ENCODE measurements at regions not wholly inside any gene's neighbourhood (a gene's known extent, or its start where the extent isn't known, plus 50 kb on each side); places are given as distances from the start of the nearest gene placed in this dataset.
"Not testable (repeated sequence)": the region's sequence is repeated elsewhere in the genome, so short reads cannot be mapped to it uniquely, and the experiment has no call there.

DNA sequence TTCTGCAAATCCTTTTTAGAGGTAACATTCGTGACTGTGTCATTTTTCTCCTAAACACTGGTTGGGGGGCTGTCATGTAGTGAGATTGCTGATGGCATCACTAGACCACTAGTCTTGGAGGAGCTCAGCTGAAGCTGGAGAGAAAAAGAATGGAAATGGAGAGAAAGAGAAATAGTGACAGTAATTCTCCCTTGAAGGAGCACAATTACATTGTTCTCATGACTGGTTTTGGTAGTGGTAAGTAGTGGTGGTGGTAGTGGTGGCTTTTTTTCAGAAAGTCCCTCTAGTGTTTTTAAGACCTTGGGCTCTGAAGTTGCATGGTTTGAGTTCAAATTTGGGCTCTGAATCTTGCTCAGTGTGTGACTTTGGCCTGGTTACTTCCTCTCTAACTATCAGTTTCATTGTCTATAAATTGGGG, 99.8 kb downstream of the LARP7 start:
- Histone ChIP-seq H3K9me3 (no peaks in the 10 kb centered on the region), H3K4me3 (no peak overlapping the region), H3K27me3 (no peaks in the 10 kb centered on the region), H3K4me1 (no peaks in the 10 kb centered on the region), H3K36me3 (no peaks in the 10 kb centered on the region), H3K27ac (no peak overlapping the region)
- intact Hi-C loops (cut with DNase I; ENCODE audit: low total_unique reads): no loop called here
- DNase-seq: no peak
- WGBS, 5 donors: 44 to 61% (median 50%) methylated on average over 1 of the region's 1 CpG
- TF ChIP-seq, protein P1, sequence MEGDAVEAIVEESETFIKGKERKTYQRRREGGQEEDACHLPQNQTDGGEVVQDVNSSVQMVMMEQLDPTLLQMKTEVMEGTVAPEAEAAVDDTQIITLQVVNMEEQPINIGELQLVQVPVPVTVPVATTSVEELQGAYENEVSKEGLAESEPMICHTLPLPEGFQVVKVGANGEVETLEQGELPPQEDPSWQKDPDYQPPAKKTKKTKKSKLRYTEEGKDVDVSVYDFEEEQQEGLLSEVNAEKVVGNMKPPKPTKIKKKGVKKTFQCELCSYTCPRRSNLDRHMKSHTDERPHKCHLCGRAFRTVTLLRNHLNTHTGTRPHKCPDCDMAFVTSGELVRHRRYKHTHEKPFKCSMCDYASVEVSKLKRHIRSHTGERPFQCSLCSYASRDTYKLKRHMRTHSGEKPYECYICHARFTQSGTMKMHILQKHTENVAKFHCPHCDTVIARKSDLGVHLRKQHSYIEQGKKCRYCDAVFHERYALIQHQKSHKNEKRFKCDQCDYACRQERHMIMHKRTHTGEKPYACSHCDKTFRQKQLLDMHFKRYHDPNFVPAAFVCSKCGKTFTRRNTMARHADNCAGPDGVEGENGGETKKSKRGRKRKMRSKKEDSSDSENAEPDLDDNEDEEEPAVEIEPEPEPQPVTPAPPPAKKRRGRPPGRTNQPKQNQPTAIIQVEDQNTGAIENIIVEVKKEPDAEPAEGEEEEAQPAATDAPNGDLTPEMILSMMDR (IDR thresholded peaks at IDR 0.05): no peak
- TF ChIP-seq POLR2A (IDR thresholded peaks at IDR 0.05): no peak

DNA sequence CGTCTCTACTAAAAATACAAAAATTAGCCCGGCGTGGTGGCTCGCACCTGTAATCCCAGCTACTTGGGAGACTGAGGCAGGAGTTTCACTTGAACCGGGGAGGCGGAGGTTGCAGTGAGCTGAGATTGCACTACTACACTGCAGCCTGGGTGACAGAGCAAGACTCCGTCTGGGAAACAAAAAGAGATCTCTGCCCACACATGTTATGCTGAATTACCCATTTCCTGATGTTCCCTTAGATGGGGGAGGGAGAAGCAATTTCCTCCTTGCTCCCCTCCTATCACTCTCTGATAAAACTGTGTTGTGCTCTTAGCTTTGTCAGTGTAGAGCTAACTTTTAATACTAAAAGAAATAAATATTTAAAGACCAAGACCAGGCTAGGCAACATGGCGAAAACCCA, 102.5 kb downstream of the LARP7 start:
- Histone ChIP-seq H3K27ac (no peak overlapping the region), H3K36me3 (no peaks in the 10 kb centered on the region), H3K27me3 (no peaks in the 10 kb centered on the region), H3K9me3 (no peaks in the 10 kb centered on the region), H3K4me3 (no peak overlapping the region), H3K4me1 (no peaks in the 10 kb centered on the region)
- DNase-seq: no peak
- WGBS, 5 donors: 85 to 90% (median 87%) methylated on average over 8 of the region's 8 CpGs
- intact Hi-C loops (cut with DNase I; ENCODE audit: low total_unique reads): no loop called here
- TF ChIP-seq POLR2AphosphoS5 (IDR thresholded peaks at IDR 0.05) (no peak), EP300 (IDR thresholded peaks at IDR 0.05) (no peak), POLR2A (IDR thresholded peaks at IDR 0.05) (no peak)
- TF ChIP-seq, protein P1 (IDR thresholded peaks at IDR 0.05): no peak

DNA sequence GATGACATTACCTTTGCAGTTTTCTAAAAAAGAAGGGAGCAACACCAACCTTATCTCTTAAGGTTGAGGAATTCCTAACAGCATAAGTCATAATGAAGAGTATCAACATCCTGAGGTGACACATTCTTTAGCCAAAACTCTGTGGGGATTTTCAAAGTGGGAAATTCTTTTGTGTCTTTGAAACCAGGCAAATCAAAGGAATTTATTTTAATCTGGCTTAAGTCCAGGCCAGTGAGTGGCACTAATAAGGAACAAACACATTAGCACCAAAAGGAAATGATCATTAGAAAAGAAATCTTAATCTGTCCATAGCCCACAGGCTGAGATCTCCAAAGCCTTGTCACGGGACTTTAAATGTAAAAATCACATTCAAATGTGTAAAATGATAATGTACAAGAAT, 110.1 kb downstream of the LARP7 start:
- no peak overlapping the region for H3K27ac ChIP-seq
- no peaks in the 10 kb centered on the region for H3K9me3 ChIP-seq
- H3K4me3 ChIP-seq: no peak overlapping the region
- no peak for TF ChIP-seq POLR2AphosphoS5 (IDR thresholded peaks at IDR 0.05)
- TF ChIP-seq, protein P1 (IDR thresholded peaks at IDR 0.05): no peak
- TF ChIP-seq POLR2A (IDR thresholded peaks at IDR 0.05): no peak
- no peak for TF ChIP-seq EP300 (IDR thresholded peaks at IDR 0.05)
- no peaks in the 10 kb centered on the region for H3K36me3 ChIP-seq
- H3K4me1 ChIP-seq: no peaks in the 10 kb centered on the region
- WGBS, 5 donors: 11 to 31% (median 18%) methylated on average over 1 of the region's 1 CpG
- no peaks in the 10 kb centered on the region for H3K27me3 ChIP-seq
- intact Hi-C loops (cut with DNase I; ENCODE audit: low total_unique reads): no loop called here
- no peak for DNase-seq

DNA sequence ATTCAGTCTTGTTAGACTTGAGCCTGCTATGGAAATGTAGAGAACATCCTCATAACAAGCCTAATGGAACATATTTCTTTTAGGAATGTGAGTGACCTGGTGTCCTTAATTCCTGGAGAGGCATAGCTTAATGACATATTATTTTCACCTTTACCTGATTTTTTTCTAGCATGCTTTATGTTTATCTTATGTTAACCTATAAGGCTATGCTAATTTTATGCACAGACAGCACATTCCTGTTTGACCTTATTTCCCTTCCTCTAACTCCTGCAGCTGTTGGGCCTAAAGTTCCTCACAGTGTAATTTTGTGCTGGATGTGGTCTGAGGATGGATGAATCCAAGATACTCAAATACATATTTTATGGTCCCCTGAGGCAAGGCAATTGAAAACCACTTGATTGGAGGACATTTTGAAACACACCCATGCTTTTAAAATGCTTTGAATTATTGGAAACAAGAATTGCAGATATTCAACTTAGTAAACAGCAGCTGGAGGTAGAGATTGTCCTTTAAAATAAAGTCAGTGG, 111.5 kb downstream of the LARP7 start:
- Histone ChIP-seq H3K36me3 (no peaks in the 10 kb centered on the region), H3K4me1 (no peaks in the 10 kb centered on the region), H3K27ac (no peak overlapping the region), H3K9me3 (no peaks in the 10 kb centered on the region), H3K27me3 (no peaks in the 10 kb centered on the region), H3K4me3 (no peak overlapping the region)
- TF ChIP-seq, protein P1 (IDR thresholded peaks at IDR 0.05): no peak
- no peak for TF ChIP-seq EP300 (IDR thresholded peaks at IDR 0.05)
- TF ChIP-seq POLR2AphosphoS5 (IDR thresholded peaks at IDR 0.05): no peak
- no peak for TF ChIP-seq POLR2A (IDR thresholded peaks at IDR 0.05)
- intact Hi-C loops (cut with DNase I; ENCODE audit: low total_unique reads): no loop called here
- no peak for DNase-seq

DNA sequence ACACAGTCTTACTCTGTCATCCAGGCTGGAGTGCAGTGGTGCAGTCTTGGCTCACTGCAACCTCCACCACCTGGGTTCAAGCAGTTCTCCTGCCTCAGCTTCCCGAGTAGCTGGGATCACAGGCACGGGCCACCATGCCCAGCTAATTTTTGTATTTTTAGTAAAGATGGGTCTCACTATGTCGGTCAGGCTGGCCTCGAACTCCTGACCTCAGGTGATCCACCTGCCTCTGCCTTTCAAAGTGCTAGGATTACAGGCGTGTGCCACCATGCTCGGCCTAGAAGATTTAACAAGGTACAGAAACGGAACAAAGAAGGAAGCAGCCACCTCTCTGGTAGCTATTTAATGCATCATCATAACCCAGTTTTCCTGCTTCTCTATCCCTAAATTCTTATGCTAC, 113.8 kb downstream of the LARP7 start:
- H3K27me3 ChIP-seq; intact Hi-C loops (cut with DNase I; ENCODE audit: low total_unique reads); H3K36me3 ChIP-seq; H3K4me1 ChIP-seq; H3K9me3 ChIP-seq; DNase-seq; H3K4me3 ChIP-seq; H3K27ac ChIP-seq: not testable (repeated sequence)
- WGBS, 5 donors: 80 to 91% (median 87%) methylated on average over 7 of the region's 7 CpGs
